ENCODE measurements at regions not wholly inside any gene's neighbourhood (a gene's known extent, or its start where the extent isn't known, plus 50 kb on each side); places are given as distances from the start of the nearest gene placed in this dataset.

GRCh38 chr7:45368129-45368807, 205.9 kb upstream of the ADCY1 start:
- ATAC-seq (no peak), DNase-seq (ENCODE audit: low spot score in 2 of 2) (no peak)
- Mint-ChIP-seq H3K36me3 (no peaks in the 10 kb centered on the region), H3K27ac (no peak overlapping the region), H3K9me3 (peaks cover 0 to 4% of the 10 kb centered on the region in 2 donors)

- DNase-seq (ENCODE audit: low spot score in 2 of 2): no peak
- peaks cover 0 to 6% of the 10 kb centered on the region in 2 donors for H3K36me3 Mint-ChIP-seq
- peaks cover 0 to 4% of the 10 kb centered on the region in 2 donors for H3K9me3 Mint-ChIP-seq
- no peak for ATAC-seq
- no peak overlapping the region for H3K27ac Mint-ChIP-seq
Measured at GRCh38 chr7:45384499-45384898, 189.7 kb upstream of the ADCY1 start.

GRCh38 chr7:45387837-45388236, 186.3 kb upstream of the ADCY1 start:
- H3K9me3 Mint-ChIP-seq: no peaks in the 10 kb centered on the region
- H3K36me3 Mint-ChIP-seq: no peaks in the 10 kb centered on the region
- ATAC-seq (no peak), DNase-seq (ENCODE audit: low spot score in 2 of 2) (no peak)
- H3K27ac Mint-ChIP-seq: no peak overlapping the region

- DNase-seq (ENCODE audit: low spot score in 2 of 2): no peak
- Mint-ChIP-seq H3K27ac (no peak overlapping the region), H3K36me3 (no peaks in the 10 kb centered on the region), H3K9me3 (peaks cover 0 to 2% of the 10 kb centered on the region in 2 donors)
- ATAC-seq: no peak
Measured at GRCh38 chr7:45389073-45389872, 184.9 kb upstream of the ADCY1 start.

- Mint-ChIP-seq H3K36me3 (no peaks in the 10 kb centered on the region), H3K27ac (no peak overlapping the region), H3K9me3 (peaks cover 0 to 11% of the 10 kb centered on the region in 2 donors)
- ATAC-seq: no peak
- no peak for DNase-seq (ENCODE audit: low spot score in 2 of 2)
Measured at GRCh38 chr7:45390180-45390579, 184.0 kb upstream of the ADCY1 start.

GRCh38 chr7:45390731-45391130, 183.4 kb upstream of the ADCY1 start:
- ATAC-seq (no peak), DNase-seq (ENCODE audit: low spot score in 2 of 2) (no peak)
- no peak overlapping the region for H3K27ac Mint-ChIP-seq
- H3K36me3 Mint-ChIP-seq: no peaks in the 10 kb centered on the region
- peaks cover 0 to 12% of the 10 kb centered on the region in 2 donors for H3K9me3 Mint-ChIP-seq

GRCh38 chr7:45391618-45392451, 182.3 kb upstream of the ADCY1 start:
- ATAC-seq: no peak
- Mint-ChIP-seq H3K27ac (no peak overlapping the region), H3K9me3 (peaks cover 0 to 12% of the 10 kb centered on the region in 2 donors), H3K36me3 (no peaks in the 10 kb centered on the region)
- DNase-seq (ENCODE audit: low spot score in 2 of 2): no peak

GRCh38 chr7:45394117-45394708, 180.0 kb upstream of the ADCY1 start:
- Mint-ChIP-seq H3K36me3 (no peaks in the 10 kb centered on the region), H3K9me3 (peaks cover 0 to 12% of the 10 kb centered on the region in 2 donors), H3K27ac (no peak overlapping the region)
- DNase-seq (ENCODE audit: low spot score in 2 of 2) (no peak), ATAC-seq (no peak)

- Mint-ChIP-seq H3K9me3 (peaks cover 6 to 17% of the 10 kb centered on the region in 2 donors), H3K27ac (no peak overlapping the region), H3K36me3 (no peaks in the 10 kb centered on the region)
- ATAC-seq (no peak), DNase-seq (ENCODE audit: low spot score in 2 of 2) (no peak)
Measured at GRCh38 chr7:45399069-45399468, 175.1 kb upstream of the ADCY1 start.

- ATAC-seq (no peak), DNase-seq (ENCODE audit: low spot score in 2 of 2) (no peak)
- Mint-ChIP-seq H3K36me3 (no peaks in the 10 kb centered on the region), H3K27ac (no peak overlapping the region), H3K9me3 (peaks cover 5 to 6% of the 10 kb centered on the region in 2 donors)
Measured at GRCh38 chr7:45400680-45401079, 173.5 kb upstream of the ADCY1 start.

- Mint-ChIP-seq H3K27ac (no peak overlapping the region), H3K9me3 (peaks cover 5 to 6% of the 10 kb centered on the region in 2 donors), H3K36me3 (no peaks in the 10 kb centered on the region)
- no peak for DNase-seq (ENCODE audit: low spot score in 2 of 2)
- ATAC-seq: no peak
Measured at GRCh38 chr7:45401155-45401554, 173.0 kb upstream of the ADCY1 start.

- Mint-ChIP-seq H3K9me3 (peaks cover 5 to 6% of the 10 kb centered on the region in 2 donors), H3K36me3 (no peaks in the 10 kb centered on the region), H3K27ac (no peak overlapping the region)
- ATAC-seq (no peak), DNase-seq (ENCODE audit: low spot score in 2 of 2) (no peak)
Measured at GRCh38 chr7:45401851-45402250, 172.3 kb upstream of the ADCY1 start.

GRCh38 chr7:45402480-45403218, 171.5 kb upstream of the ADCY1 start:
- no peak overlapping the region for H3K27ac Mint-ChIP-seq
- no peak for DNase-seq (ENCODE audit: low spot score in 2 of 2)
- H3K36me3 Mint-ChIP-seq: no peaks in the 10 kb centered on the region
- ATAC-seq: peak; percentile 84 to 91
- peaks cover 5 to 6% of the 10 kb centered on the region in 2 donors for H3K9me3 Mint-ChIP-seq

- peaks cover 5 to 6% of the 10 kb centered on the region in 2 donors for H3K9me3 Mint-ChIP-seq
- no peaks in the 10 kb centered on the region for H3K36me3 Mint-ChIP-seq
- no peak for DNase-seq (ENCODE audit: low spot score in 2 of 2)
Measured at GRCh38 chr7:45404622-45405021, 169.5 kb upstream of the ADCY1 start.

GRCh38 chr7:45407730-45408408, 166.3 kb upstream of the ADCY1 start:
- H3K36me3 Mint-ChIP-seq: no peaks in the 10 kb centered on the region
- DNase-seq (ENCODE audit: low spot score in 2 of 2) (no peak), ATAC-seq (no peak)
- no peak overlapping the region for H3K27ac Mint-ChIP-seq
- peaks cover 12 to 14% of the 10 kb centered on the region in 2 donors for H3K9me3 Mint-ChIP-seq

More at GRCh38 chr7:45404622-45405021, 169.5 kb upstream of the ADCY1 start:
- H3K27ac Mint-ChIP-seq: no peak overlapping the region
- ATAC-seq: no peak

- Mint-ChIP-seq H3K9me3 (peaks cover 12 to 13% of the 10 kb centered on the region in 2 donors), H3K36me3 (no peaks in the 10 kb centered on the region)
Measured at GRCh38 chr7:45408409-45408737, 165.8 kb upstream of the ADCY1 start.

More at GRCh38 chr7:45408409-45408737, 165.8 kb upstream of the ADCY1 start:
- H3K27ac Mint-ChIP-seq: no peak overlapping the region
- ATAC-seq (no peak), DNase-seq (ENCODE audit: low spot score in 2 of 2) (no peak)

Data from activated naive CD4-positive, alpha-beta T cell treated with anti-CD3 and anti-CD28 coated beads, Interleukin-2, amount 50 U/mL, for 72 hours (primary cell).